ENCODE measurements at regions not wholly inside any gene's neighbourhood (a gene's known extent, or its start where the extent isn't known, plus 50 kb on each side); places are given as distances from the start of the nearest gene placed in this dataset.

- TF ChIP-seq CTCF (IDR thresholded peaks at IDR 0.05) (no peak), POLR2A (IDR thresholded peaks at IDR 0.05) (no peak)
Measured at GRCh38 chr9:27853529-27853928, 280.2 kb upstream of the C9orf72 start.

Measured in thyroid gland (tissue), 4 donors.